GM12864 (cell line): ENCODE measurements at regions not wholly inside any gene's neighbourhood (a gene's known extent, or its start where the extent isn't known, plus 50 kb on each side); places are given as distances from the start of the nearest gene placed in this dataset.

Experiments
- DNase-seq: peaks from one replicate; pipeline ENCODE4 v3.0.0-alpha.2; 2011; ENCODE audit warnings: low read depth
- H3K4me3 ChIP-seq: 2 replicates; pipeline ENCODE4 v1.5.1; 2011; ENCODE audit warnings: mild to moderate bottlenecking, low read depth, low read length, control low read depth
- CTCF ChIP-seq: IDR thresholded peaks from 2 replicates; pipeline ENCODE4 v1.5.1; 2011; ENCODE audit warnings: low read depth, mild to moderate bottlenecking, moderate library complexity, low read length, control low read depth, inconsistent platforms; ENCODE audit errors: missing control alignments

- H3K4me3 ChIP-seq: no peak overlapping the region
- no peak for DNase-seq
- TF ChIP-seq CTCF: no peak
Observed at GRCh38 chr5:30620481-30621085, 572.9 kb upstream of the CDH6 start.

GRCh38 chr5:30608501-30608900 lies 585.0 kb upstream of the CDH6 start:
- TF ChIP-seq CTCF: no peak
- no peak for DNase-seq
- H3K4me3 ChIP-seq: no peak overlapping the region

- no peak for TF ChIP-seq CTCF
- no peak overlapping the region for H3K4me3 ChIP-seq
- DNase-seq: no peak
Observed at GRCh38 chr5:30607301-30607894, 586.1 kb upstream of the CDH6 start.

GRCh38 chr5:30605693-30606268 lies 587.7 kb upstream of the CDH6 start:
- H3K4me3 ChIP-seq: no peak overlapping the region
- DNase-seq: no peak
- no peak for TF ChIP-seq CTCF

GRCh38 chr5:30604648-30605262 lies 588.7 kb upstream of the CDH6 start:
- no peak overlapping the region for H3K4me3 ChIP-seq
- no peak for TF ChIP-seq CTCF
- DNase-seq: no peak

GRCh38 chr5:30600892-30601291 lies 592.6 kb upstream of the CDH6 start:
- no peak overlapping the region for H3K4me3 ChIP-seq
- DNase-seq: no peak
- no peak for TF ChIP-seq CTCF
